ENCODE measurements at regions not wholly inside any gene's neighbourhood (a gene's known extent, or its start where the extent isn't known, plus 50 kb on each side); places are given as distances from the start of the nearest gene placed in this dataset.

GRCh38 chr11:70764356-70764905 is 366.1 kb downstream of the CTTN start:
- no peaks in the 10 kb centered on the region for H4K20me1 ChIP-seq (ENCODE audit: insufficient read depth, low read length)
- H2AFZ ChIP-seq (ENCODE audit: low read depth, low read length): no peak overlapping the region
- DNase-seq (ENCODE audit: low read depth) (no peak), FAIRE-seq (no peak)
- Mint-ChIP-seq H3K4me3 (ENCODE audit: unreplicated experiment) (no peak overlapping the region), H3K27me3 (ENCODE audit: low read depth, unreplicated experiment) (peaks cover 22% of the 10 kb centered on the region), H3K4me1 (ENCODE audit: low read depth, unreplicated experiment) (no peaks in the 10 kb centered on the region), H3K9me3 (ENCODE audit: unreplicated experiment) (peaks cover 15% of the 10 kb centered on the region), H3K36me3 (ENCODE audit: low read depth, unreplicated experiment) (peaks cover 5% of the 10 kb centered on the region), H3K27ac (ENCODE audit: unreplicated experiment) (no peak overlapping the region)
- no peak overlapping the region for H3K4me2 ChIP-seq (ENCODE audit: low read length)
- no peaks in the 10 kb centered on the region for H3K27me3 ChIP-seq (ENCODE audit: insufficient read depth, low read length)
- H3K4me3 ChIP-seq (ENCODE audit: insufficient read depth, low read depth, low read length): no peak overlapping the region
- H3K27ac ChIP-seq (ENCODE audit: low read depth, low read length): no peak overlapping the region
- no peak for TF ChIP-seq CTCF (IDR thresholded peaks at IDR 0.05; ENCODE audit: insufficient read depth, low read depth, low read length)
- no peak for TF ChIP-seq EZH2 (IDR thresholded peaks at IDR 0.05; ENCODE audit: insufficient read depth, low read length)
- H3K79me2 ChIP-seq (ENCODE audit: insufficient read depth, low read length): no peaks in the 10 kb centered on the region
- no peaks in the 10 kb centered on the region for H3K4me1 ChIP-seq (ENCODE audit: insufficient read depth, low read length)
- H3K9ac ChIP-seq (ENCODE audit: low read length): no peak overlapping the region
- H3K36me3 ChIP-seq (ENCODE audit: insufficient read depth, low read length): no peaks in the 10 kb centered on the region
- H3K9me3 ChIP-seq (ENCODE audit: insufficient read depth, low read depth, low read length): no peaks in the 10 kb centered on the region

GRCh38 chr11:70766901-70767300 is 368.6 kb downstream of the CTTN start:
- no peak overlapping the region for H3K27ac Mint-ChIP-seq (ENCODE audit: unreplicated experiment)
- FAIRE-seq: no peak

More at GRCh38 chr11:70766901-70767300, 368.6 kb downstream of the CTTN start:
- H3K4me2 ChIP-seq (ENCODE audit: low read length): no peak overlapping the region
- no peaks in the 10 kb centered on the region for H3K36me3 ChIP-seq (ENCODE audit: insufficient read depth, low read length)
- H3K36me3 Mint-ChIP-seq (ENCODE audit: low read depth, unreplicated experiment): peaks cover 6% of the 10 kb centered on the region
- peaks cover 8% of the 10 kb centered on the region for H3K27me3 Mint-ChIP-seq (ENCODE audit: low read depth, unreplicated experiment)
- DNase-seq (ENCODE audit: low read depth): no peak
- no peak overlapping the region for H3K9ac ChIP-seq (ENCODE audit: low read length)
- no peaks in the 10 kb centered on the region for H4K20me1 ChIP-seq (ENCODE audit: insufficient read depth, low read length)
- H3K4me1 Mint-ChIP-seq (ENCODE audit: low read depth, unreplicated experiment): no peaks in the 10 kb centered on the region
- H3K79me2 ChIP-seq (ENCODE audit: insufficient read depth, low read length): no peaks in the 10 kb centered on the region
- TF ChIP-seq CTCF (IDR thresholded peaks at IDR 0.05; ENCODE audit: insufficient read depth, low read depth, low read length) (no peak), EZH2 (IDR thresholded peaks at IDR 0.05; ENCODE audit: insufficient read depth, low read length) (no peak)
- no peak overlapping the region for H2AFZ ChIP-seq (ENCODE audit: low read depth, low read length)
- no peaks in the 10 kb centered on the region for H3K9me3 ChIP-seq (ENCODE audit: insufficient read depth, low read depth, low read length)
- peaks cover 12% of the 10 kb centered on the region for H3K9me3 Mint-ChIP-seq (ENCODE audit: unreplicated experiment)
- no peak overlapping the region for H3K4me3 Mint-ChIP-seq (ENCODE audit: unreplicated experiment)
- H3K4me1 ChIP-seq (ENCODE audit: insufficient read depth, low read length): no peaks in the 10 kb centered on the region
- H3K27me3 ChIP-seq (ENCODE audit: insufficient read depth, low read length): no peaks in the 10 kb centered on the region
- no peak overlapping the region for H3K4me3 ChIP-seq (ENCODE audit: insufficient read depth, low read depth, low read length)
- H3K27ac ChIP-seq (ENCODE audit: low read depth, low read length): no peak overlapping the region
